ENCODE measurements at regions not wholly inside any gene's neighbourhood (a gene's known extent, or its start where the extent isn't known, plus 50 kb on each side); places are given as distances from the start of the nearest gene placed in this dataset.

DNA sequence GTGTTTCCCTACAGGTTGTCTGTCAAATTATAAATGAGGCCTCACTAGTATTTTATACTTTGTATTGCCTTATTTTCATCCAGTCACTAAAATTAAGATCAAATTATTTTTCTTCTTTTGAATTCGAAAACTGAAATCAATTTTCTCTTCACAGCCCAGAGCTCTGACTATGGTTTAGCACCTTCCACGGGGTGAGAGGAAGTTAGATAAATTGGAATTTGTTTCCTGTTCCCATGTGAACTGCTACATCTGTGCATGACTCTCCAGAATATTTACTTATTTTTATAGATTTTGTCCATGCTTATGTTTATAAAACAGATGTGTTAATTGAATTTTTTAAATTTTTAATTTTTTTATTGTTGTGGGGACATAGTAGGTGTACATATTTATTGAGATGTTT lies 656.5 kb downstream of the IRS1 start:
- no peak for ATAC-seq
- Histone ChIP-seq H3K4me1 (no peaks in the 10 kb centered on the region), H3K4me2 (no peak overlapping the region), H3K9me3 (no peaks in the 10 kb centered on the region), H3K27ac (no peak overlapping the region), H3K4me3 (no peak overlapping the region)
- FAIRE-seq: no peak
- CTCF ChIA-PET: no interaction called here
- TF ChIP-seq RNF2 (IDR thresholded peaks at IDR 0.05; ENCODE audit: borderline replicate concordance, low read depth) (no peak), SREBF2 (IDR thresholded peaks at IDR 0.05) (no peak), GATA3 (IDR thresholded peaks at IDR 0.05; ENCODE audit: borderline replicate concordance) (no peak), ZC3H11A (IDR thresholded peaks at IDR 0.05) (no peak), RARB (CRISPR knock-in tag; IDR thresholded peaks at IDR 0.05) (no peak), POLR2A (IDR thresholded peaks at IDR 0.05; ENCODE audit: low read length) (no peak)
- TF ChIP-seq, protein P1, sequence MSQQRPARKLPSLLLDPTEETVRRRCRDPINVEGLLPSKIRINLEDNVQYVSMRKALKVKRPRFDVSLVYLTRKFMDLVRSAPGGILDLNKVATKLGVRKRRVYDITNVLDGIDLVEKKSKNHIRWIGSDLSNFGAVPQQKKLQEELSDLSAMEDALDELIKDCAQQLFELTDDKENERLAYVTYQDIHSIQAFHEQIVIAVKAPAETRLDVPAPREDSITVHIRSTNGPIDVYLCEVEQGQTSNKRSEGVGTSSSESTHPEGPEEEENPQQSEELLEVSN (IDR thresholded peaks at IDR 0.05; ENCODE audit: borderline replicate concordance, low read depth): no peak
- TF ChIP-seq, protein P2, sequence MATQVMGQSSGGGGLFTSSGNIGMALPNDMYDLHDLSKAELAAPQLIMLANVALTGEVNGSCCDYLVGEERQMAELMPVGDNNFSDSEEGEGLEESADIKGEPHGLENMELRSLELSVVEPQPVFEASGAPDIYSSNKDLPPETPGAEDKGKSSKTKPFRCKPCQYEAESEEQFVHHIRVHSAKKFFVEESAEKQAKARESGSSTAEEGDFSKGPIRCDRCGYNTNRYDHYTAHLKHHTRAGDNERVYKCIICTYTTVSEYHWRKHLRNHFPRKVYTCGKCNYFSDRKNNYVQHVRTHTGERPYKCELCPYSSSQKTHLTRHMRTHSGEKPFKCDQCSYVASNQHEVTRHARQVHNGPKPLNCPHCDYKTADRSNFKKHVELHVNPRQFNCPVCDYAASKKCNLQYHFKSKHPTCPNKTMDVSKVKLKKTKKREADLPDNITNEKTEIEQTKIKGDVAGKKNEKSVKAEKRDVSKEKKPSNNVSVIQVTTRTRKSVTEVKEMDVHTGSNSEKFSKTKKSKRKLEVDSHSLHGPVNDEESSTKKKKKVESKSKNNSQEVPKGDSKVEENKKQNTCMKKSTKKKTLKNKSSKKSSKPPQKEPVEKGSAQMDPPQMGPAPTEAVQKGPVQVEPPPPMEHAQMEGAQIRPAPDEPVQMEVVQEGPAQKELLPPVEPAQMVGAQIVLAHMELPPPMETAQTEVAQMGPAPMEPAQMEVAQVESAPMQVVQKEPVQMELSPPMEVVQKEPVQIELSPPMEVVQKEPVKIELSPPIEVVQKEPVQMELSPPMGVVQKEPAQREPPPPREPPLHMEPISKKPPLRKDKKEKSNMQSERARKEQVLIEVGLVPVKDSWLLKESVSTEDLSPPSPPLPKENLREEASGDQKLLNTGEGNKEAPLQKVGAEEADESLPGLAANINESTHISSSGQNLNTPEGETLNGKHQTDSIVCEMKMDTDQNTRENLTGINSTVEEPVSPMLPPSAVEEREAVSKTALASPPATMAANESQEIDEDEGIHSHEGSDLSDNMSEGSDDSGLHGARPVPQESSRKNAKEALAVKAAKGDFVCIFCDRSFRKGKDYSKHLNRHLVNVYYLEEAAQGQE (IDR thresholded peaks at IDR 0.05): no peak
- TF ChIP-seq, protein P3, sequence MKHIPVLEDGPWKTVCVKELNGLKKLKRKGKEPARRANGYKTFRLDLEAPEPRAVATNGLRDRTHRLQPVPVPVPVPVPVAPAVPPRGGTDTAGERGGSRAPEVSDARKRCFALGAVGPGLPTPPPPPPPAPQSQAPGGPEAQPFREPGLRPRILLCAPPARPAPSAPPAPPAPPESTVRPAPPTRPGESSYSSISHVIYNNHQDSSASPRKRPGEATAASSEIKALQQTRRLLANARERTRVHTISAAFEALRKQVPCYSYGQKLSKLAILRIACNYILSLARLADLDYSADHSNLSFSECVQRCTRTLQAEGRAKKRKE (CRISPR knock-in tag; IDR thresholded peaks at IDR 0.05; ENCODE audit: low read depth): no peak
- TF ChIP-seq, protein P4, sequence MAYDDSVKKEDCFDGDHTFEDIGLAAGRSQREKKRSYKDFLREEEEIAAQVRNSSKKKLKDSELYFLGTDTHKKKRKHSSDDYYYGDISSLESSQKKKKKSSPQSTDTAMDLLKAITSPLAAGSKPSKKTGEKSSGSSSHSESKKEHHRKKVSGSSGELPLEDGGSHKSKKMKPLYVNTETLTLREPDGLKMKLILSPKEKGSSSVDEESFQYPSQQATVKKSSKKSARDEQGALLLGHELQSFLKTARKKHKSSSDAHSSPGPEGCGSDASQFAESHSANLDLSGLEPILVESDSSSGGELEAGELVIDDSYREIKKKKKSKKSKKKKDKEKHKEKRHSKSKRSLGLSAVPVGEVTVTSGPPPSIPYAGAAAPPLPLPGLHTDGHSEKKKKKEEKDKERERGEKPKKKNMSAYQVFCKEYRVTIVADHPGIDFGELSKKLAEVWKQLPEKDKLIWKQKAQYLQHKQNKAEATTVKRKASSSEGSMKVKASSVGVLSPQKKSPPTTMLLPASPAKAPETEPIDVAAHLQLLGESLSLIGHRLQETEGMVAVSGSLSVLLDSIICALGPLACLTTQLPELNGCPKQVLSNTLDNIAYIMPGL (CRISPR knock-in tag; IDR thresholded peaks at IDR 0.05; ENCODE audit: borderline replicate concordance): no peak
- POLR2A ChIA-PET: no interaction called here
- WGBS (ENCODE audit: missing lambda C conversion rate): 90% methylated on average over 2 of the region's 2 CpGs
- DNase-seq (ENCODE audit: low read depth in 1 of 2, low spot score in 1 of 2): no peak

DNA sequence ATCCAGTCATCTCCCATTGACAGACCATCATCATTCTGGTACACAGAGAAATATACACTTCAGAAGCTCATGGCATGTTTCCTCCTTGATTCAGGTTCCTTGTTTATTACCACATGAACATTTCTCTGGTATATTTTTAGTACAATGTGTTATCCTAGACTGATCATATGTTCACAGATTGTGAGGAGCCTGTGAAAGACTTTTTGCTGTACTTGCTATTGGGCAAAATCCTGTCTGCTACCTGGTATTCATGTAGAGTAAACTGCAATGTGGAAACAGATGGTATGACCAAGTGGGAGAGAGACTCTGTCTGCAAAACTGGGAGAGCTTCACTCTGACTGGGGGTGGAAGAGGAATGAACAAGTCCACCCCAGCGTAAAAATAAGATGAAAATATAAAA lies 657.2 kb downstream of the IRS1 start:
- ATAC-seq (no peak), FAIRE-seq (no peak), DNase-seq (ENCODE audit: low read depth in 1 of 2, low spot score in 1 of 2) (no peak)
- ChIA-PET CTCF (no interaction called here), POLR2A (no interaction called here)
- no peak overlapping the region for H3K4me2 ChIP-seq
- peaks cover 4% of the 10 kb centered on the region for H3K4me1 ChIP-seq
- 90% methylated on average over 1 of the region's 1 CpG for WGBS (ENCODE audit: missing lambda C conversion rate)
- no peak overlapping the region for H3K4me3 ChIP-seq
- H3K9me3 ChIP-seq: no peaks in the 10 kb centered on the region
- TF ChIP-seq, protein P5, sequence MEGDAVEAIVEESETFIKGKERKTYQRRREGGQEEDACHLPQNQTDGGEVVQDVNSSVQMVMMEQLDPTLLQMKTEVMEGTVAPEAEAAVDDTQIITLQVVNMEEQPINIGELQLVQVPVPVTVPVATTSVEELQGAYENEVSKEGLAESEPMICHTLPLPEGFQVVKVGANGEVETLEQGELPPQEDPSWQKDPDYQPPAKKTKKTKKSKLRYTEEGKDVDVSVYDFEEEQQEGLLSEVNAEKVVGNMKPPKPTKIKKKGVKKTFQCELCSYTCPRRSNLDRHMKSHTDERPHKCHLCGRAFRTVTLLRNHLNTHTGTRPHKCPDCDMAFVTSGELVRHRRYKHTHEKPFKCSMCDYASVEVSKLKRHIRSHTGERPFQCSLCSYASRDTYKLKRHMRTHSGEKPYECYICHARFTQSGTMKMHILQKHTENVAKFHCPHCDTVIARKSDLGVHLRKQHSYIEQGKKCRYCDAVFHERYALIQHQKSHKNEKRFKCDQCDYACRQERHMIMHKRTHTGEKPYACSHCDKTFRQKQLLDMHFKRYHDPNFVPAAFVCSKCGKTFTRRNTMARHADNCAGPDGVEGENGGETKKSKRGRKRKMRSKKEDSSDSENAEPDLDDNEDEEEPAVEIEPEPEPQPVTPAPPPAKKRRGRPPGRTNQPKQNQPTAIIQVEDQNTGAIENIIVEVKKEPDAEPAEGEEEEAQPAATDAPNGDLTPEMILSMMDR (IDR thresholded peaks at IDR 0.05): no peak
- TF ChIP-seq JUNB (IDR thresholded peaks at IDR 0.05) (no peak), POLR2AphosphoS2 (conservative IDR thresholded peaks at IDR 0.05; ENCODE audit: low read length) (no peak), NPAS2 (CRISPR knock-in tag; IDR thresholded peaks at IDR 0.05; ENCODE audit: borderline replicate concordance) (no peak), CBX2 (IDR thresholded peaks at IDR 0.05; ENCODE audit: borderline replicate concordance, low read depth) (no peak), TP53 (CRISPR knock-in tag; IDR thresholded peaks at IDR 0.05) (no peak), CEBPB (IDR thresholded peaks at IDR 0.05) (no peak), FOXS1 (CRISPR knock-in tag; IDR thresholded peaks at IDR 0.05) (no peak), RAD21 (conservative IDR thresholded peaks at IDR 0.05 in 1 of 2, IDR thresholded peaks at IDR 0.05 in 1 of 2) (no peak), RNF2 (IDR thresholded peaks at IDR 0.05; ENCODE audit: borderline replicate concordance, low read depth) (no peak)
- TF ChIP-seq, protein P6, sequence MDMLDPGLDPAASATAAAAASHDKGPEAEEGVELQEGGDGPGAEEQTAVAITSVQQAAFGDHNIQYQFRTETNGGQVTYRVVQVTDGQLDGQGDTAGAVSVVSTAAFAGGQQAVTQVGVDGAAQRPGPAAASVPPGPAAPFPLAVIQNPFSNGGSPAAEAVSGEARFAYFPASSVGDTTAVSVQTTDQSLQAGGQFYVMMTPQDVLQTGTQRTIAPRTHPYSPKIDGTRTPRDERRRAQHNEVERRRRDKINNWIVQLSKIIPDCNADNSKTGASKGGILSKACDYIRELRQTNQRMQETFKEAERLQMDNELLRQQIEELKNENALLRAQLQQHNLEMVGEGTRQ (IDR thresholded peaks at IDR 0.05): no peak
- TF ChIP-seq, protein P7, sequence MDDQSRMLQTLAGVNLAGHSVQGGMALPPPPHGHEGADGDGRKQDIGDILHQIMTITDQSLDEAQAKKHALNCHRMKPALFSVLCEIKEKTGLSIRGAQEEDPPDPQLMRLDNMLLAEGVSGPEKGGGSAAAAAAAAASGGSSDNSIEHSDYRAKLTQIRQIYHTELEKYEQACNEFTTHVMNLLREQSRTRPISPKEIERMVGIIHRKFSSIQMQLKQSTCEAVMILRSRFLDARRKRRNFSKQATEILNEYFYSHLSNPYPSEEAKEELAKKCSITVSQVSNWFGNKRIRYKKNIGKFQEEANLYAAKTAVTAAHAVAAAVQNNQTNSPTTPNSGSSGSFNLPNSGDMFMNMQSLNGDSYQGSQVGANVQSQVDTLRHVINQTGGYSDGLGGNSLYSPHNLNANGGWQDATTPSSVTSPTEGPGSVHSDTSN (IDR thresholded peaks at IDR 0.05): no peak
- TF ChIP-seq, protein P8, sequence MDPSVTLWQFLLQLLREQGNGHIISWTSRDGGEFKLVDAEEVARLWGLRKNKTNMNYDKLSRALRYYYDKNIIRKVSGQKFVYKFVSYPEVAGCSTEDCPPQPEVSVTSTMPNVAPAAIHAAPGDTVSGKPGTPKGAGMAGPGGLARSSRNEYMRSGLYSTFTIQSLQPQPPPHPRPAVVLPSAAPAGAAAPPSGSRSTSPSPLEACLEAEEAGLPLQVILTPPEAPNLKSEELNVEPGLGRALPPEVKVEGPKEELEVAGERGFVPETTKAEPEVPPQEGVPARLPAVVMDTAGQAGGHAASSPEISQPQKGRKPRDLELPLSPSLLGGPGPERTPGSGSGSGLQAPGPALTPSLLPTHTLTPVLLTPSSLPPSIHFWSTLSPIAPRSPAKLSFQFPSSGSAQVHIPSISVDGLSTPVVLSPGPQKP (IDR thresholded peaks at IDR 0.05; ENCODE audit: low read depth, low read length): no peak
- no peak overlapping the region for H3K27ac ChIP-seq

All from A549 (cell line).